Stimulated activated CD8-positive, alpha-beta memory T cell treated with anti-CD3 and anti-CD28 coated beads, Interleukin-7, amount 100 ng/mL, for 1 hour (primary cell): ENCODE measurements at regions not wholly inside any gene's neighbourhood (a gene's known extent, or its start where the extent isn't known, plus 50 kb on each side); places are given as distances from the start of the nearest gene placed in this dataset.
"Not testable (repeated sequence)": the region's sequence is repeated elsewhere in the genome, so short reads cannot be mapped to it uniquely, and the experiment has no call there.

Experiments used
- DNase-seq, 2 donors: peaks; one replicate each; pipeline ENCODE4 v3.0.0-alpha.2; 2020; ENCODE audit warnings: low read depth in 2 of 2

DNA sequence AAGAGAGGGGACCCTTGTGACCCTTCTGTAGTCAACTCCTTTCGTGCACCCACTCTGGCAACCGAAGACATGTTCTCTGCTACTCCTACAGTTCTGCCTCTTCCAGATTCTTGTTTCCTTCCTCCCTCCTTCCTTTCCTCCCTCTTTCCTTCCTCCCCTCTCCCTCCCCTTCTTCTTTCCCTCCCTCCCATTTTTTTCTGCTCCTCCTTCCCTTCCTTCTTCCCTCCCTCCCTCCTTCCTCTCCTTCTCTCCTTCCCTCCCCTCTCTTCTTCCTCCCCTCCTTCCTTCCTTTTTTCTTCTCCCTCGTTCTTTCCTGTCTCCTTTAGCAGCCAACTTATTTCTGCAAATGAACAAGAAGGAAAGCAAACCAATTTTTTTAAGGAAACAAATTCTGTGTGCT, 111.5 kb downstream of the NPTX2 start:
- DNase-seq, result no peak

DNA sequence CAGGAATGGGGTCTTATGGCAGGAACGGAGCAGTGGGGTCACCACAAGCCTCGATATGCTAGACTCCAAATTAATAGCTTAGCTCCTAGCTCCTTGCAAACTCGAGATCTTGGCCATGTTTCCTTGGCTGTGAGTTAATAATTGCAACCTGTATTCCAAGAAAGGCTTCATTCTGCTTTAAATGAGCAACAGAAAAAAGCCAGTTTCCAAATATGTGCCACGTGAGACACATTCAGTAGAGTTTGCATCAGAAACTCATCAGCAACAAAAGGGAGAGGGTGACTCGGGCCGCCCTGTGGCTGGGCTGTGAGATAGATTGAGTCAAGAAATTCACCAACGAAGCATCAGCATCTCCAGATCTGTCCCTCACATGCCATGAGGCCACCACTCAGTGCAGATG, 112.0 kb downstream of the NPTX2 start:
- DNase-seq, result no peak

DNA sequence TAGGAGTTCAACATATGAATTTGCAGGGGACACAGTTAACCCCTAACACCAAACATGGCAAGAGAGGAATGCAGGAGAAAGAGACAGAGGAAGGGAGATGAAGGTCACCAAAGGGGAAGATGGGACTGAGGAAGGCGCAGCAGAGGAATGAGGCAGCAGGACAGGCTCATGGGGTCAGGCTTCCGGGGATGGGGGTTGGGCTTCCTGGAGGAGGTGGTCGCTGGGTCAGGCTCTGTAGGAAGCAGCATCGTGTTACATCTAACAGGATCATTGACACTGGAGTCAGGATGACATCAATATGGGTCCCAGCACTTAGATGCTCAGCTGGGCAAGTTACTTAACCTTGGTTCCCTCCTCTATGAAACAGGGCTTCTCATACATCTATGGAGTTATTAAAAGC, 113.2 kb downstream of the NPTX2 start:
- DNase-seq, result no peak

DNA sequence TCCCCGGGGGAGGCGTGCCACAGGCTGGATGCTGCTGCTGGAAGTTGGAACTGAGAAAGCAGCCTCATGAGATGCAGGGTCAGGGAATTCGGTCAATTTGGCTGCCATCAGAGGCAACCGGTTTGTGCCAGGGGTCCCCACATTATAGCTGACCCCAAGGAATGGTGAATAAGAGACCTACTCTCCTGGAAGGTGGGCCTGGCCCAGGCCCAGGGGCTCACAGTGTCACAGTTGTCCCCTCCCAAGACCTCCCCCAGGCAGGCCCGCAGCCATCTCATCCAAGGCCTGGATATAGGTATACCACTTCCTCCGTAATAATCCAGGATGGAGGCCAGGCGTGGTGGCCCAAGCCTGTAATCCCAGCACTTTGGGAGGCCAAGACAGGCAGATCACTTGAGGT, 114.6 kb downstream of the NPTX2 start:
- no peak for DNase-seq

DNA sequence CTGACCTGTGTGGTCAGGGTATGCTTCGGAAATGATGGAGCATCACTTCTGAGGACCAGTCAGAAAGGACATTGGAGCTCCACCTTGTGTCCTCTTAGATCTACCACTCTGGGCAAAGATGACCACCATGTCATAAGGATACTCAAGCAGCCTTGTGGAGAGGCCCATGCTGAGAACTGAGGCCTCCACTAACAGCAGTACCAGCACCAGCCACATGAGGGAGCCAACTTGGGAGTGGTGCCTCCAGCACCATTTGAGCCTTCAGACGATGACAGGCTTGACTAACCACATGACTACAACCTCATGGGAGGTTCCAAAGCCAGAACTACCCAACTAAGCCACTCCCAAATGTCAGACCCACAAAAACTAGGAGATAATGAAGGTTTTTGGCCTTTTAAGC, 116.0 kb downstream of the NPTX2 start:
- DNase-seq, result no peak

DNA sequence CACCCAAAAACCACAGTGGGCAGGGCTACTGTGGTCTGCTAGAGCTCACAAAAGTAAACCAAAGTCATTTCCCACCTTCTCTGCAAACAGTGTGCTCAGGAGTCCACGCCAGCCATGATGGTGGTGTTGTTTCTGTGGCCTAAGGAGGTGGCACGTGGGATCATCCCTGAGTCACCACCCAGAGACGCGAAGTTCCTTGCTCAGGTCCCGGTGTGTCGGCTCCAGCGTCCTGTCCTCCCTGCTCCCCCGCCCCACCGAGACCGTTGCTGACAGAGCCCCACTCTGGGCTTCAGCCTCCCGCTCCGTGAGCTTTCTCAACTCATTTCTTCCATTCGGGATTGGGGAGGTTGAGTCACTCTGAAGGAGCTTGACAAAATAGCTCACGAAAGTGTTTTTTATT, 118.7 kb downstream of the NPTX2 start:
- no peak for DNase-seq

DNA sequence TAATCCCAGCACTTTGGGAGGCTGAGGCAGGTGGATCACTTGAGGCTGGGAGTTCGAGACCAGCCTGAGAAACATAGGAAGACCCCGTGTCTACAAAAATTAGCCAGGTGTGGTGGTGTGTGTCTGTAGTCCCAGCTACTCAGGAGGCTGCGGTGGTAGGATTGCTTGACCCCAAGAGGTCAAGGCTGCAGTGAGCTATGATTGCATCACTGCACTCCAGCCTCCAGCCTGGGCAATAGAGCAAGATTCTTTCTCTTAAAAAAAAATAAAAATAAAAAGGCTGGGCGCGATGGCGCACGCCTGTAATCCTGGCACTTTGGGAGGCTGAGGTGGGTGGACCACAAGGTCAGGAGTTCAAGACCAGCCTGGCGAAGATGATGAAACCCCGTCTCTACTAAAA, 119.4 kb downstream of the NPTX2 start:
- DNase-seq, result not testable (repeated sequence)

DNA sequence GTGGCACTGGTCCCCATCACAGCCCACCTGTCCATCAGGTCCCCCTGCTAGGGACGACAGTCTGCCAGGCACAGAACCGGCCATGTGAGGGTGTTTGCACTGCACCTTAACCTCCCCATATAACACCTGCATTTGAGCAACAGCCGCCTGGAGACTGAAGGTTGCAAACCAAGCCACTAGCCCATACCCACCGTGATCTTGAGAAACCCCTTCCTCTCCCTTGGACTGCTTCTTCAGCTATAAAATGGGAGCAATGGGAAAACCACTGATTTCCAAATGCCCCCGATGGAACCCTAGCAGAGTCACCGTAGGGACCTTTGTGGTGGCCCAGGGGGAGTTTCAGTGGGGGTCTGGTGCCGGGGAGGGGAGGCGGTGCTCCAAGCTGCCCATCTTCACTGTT, 120.1 kb downstream of the NPTX2 start:
- DNase-seq, result no peak

DNA sequence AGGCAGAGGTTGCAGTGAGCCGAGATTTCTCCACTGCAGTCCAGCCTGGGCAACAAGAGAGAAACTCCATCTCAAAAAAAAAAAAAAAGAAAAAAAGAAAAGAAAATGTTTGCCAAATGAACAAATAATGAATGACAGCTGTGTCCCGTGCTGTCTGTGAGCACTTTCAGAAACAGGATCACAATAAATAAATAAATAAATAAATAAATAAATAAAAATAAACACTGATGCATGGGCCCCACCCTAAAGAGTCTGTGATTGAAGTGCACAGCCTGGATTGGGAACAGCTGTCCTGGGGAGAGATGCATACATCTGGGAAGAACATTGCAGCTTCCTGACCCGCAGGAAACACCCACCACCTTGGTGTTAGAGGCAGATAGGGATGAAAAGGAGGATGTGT, 123.6 kb downstream of the NPTX2 start:
- DNase-seq, result no peak

DNA sequence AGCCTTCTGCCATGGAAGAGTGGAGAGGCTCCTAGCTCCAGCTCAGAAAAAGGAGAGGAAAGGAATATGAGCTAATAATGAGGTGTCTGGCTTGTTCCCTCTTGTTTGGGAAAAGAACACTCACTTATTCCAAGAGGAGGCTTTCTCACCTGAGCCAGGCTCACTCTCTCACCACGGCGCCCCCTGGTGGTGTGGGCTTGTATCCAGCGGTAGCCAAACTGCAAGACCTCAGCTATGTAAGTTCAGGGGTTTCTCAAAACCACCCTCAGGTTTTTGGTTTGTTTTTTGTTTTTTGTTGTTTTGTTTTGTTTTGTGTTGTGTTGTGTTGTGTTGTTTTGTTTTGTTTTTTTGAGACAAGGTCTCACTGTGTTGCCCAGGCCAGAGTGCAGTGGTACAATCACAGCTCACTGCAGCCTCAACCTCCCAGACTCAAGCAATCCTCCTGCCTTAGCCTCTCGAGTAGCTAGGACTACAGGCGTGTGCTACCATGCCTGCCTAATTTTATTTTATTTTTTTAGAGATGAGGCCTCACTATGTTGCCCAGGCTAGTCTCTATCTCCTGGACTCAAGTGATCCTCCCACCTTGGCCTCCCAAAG, 124.0 kb downstream of the TMEM130 start:
- peak; percentile 18 to 51 for DNase-seq

DNA sequence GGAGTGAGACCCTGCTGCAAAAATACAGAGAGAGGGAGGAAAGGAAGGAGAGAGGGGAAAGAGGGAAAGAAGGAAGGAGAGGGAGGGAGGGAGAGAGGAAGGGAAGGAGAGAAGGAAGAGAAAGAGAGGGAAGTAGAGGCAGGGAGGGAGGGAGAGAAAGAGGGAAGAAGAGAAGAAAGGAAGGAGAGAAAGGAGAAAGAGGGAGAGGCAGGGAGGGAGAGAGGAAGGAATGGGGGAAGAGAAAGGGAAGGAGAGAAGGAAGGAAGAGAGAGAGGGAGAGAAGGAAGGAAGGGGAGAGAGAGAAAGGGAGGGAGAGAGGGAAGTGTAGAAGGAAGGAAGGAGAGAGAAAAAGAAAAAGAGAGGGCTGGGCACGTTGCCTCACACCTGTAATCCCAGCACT, 121.7 kb downstream of the TMEM130 start:
- DNase-seq, result no peak

DNA sequence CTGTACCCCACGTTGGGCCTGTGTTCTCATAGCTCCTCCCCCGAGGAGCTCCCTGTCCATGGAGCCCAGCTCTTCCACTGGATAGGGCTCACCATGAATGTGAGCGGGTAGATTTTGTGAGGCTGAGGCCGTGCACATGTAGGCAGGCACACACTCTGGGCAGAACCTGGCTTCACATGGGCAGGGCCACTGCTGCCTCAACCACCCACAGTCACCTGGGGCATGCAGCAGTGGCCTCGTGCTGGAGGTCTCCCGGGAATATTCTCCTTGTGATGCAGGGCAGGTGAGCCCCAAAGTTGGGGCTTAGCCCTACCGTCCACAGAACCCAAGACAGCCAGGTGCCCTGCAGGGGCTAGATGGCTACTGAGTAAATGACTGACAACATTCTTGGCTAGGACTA, 116.6 kb downstream of the TMEM130 start:
- no peak for DNase-seq

DNA sequence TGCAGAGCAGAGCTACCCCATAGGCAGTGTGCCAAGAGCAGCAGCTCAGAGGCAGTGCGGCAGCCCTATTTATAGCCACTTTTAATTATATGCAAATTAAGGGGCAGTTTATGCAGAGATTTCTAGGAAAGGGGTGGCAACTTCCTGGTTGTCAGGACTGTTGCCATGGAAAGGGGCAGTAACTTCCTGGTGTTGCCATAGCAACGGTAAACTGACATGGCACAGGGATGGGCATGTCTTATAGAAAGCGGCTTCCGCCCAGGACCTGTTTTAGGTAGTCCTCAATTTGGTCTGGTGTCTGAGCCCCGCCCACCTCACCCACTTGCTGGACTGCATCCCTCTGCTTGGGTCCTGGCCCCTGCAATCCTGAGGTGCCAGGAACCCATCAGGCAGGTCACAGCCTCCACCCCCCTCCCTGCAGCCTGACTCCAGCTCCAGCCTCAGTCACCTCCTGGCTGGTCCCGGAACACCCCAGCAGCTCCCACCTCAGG, 115.8 kb downstream of the TMEM130 start:
- no peak for DNase-seq

DNA sequence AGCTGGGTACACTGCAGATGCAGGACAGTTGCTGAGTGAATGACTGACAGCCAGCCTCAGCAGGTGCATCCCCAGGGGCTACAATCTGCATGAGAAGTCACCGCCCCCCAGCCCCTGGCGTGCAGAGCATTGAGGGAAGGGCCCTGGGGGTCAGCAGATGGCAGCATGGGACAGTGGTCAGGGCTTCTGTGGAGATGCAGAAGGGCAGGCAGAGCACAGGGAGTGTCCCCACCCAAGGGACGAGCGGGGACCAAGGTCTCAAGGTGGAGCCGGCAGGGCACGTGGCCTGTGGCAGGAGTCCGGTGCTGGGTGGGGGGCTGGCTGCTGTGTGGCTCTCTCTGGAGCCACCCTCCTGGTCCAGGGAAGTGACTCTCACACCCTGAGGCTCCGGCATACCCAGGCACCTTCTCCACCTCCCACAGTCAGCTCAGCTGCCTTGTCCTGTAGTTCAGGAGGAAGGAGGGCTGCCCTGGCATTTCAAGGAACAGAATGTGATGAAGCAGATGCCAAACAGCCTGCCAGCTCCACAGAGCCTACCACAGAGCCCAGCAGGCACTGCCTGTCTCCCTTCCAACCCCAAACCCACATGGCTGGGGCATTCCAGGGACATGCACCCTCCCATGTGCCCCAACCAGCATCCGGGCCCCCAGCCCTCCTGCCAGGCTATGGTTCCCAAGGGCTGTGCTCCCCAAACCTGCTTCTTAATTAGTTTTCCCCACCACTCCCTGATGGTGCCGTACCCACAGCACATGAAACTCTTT, 114.5 kb downstream of the TMEM130 start:
- DNase-seq, result no peak

DNA sequence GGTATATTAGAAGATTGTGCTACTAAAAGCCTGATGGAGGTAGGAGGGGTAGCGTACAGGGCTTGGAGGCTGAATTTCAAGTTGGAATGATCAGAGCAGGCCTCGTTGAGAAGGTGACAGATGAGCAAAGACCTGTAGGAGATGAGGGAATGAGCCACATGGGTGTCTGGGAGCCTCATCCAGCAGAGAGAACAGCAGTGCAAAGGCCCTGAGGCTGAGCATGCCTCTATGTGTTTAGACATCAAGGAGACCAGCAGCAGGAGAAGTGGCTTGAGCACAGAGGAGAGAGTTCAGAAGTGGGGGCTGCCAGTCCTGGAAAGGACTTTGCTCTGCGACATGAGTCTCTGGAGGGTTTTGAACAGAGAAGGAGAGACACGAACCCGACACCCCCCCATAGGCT, 111.7 kb downstream of the TMEM130 start:
- DNase-seq, result no peak

DNA sequence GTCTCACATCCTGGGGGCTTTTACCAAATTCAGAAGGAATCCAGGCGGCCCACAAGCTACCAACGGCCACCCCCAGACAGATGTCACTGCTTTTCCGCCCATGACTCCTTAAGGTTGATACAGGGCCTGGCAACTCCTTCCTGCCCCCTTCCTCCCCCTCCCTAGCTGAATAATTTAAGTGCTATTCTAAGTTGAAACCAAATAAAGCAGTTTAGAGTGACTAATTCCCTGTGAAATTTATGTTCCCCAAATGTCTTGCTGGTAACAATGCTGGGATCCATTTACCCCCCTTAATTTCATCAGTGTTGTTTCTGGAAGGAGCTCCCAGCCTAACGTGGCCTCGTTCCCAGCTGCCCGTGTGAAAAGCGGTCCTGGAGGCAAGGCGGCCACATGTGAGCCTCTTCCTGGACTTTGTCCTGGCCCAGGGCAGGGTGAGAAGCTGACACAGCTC, 109.6 kb downstream of the TMEM130 start:
- no peak for DNase-seq

DNA sequence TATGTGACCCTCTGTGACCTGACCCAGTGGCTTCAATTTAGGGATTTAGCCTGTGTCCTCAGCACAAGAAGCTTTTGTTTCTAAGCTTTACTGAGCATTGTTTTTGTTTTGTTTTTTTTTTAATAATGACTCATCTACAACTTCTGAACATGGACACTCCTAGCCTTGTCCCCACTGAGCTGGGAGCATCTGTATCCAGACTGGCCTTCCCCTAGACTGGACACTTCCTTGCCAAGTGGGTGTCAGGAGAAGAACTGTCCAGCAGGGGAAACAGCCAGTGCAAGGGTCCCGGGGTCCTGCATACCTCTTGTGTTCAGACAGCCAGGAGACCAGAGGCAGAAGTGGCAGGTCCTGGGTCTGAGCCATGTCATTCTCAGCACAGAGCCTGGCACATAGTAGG, 108.6 kb downstream of the TMEM130 start:
- DNase-seq, result no peak

DNA sequence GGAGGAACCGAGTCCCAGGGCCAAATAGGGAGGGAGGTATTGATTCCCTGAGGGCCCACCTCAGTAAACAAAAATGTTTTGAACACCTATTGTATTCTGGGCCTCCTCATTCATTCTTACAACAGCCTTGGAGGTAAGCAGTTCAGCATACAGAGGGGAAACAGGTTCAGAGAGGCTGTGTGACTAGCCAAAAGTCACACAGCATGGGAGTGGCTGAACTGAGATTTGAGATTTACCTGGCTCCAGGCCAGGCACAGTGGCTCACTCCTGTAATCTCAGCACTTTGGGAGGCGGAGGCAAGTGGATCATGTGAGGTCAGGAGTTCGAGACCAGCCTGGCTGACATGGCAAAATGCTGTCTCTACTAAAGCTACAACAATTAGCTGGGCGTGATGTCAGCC, 107.2 kb downstream of the TMEM130 start:
- no peak for DNase-seq

DNA sequence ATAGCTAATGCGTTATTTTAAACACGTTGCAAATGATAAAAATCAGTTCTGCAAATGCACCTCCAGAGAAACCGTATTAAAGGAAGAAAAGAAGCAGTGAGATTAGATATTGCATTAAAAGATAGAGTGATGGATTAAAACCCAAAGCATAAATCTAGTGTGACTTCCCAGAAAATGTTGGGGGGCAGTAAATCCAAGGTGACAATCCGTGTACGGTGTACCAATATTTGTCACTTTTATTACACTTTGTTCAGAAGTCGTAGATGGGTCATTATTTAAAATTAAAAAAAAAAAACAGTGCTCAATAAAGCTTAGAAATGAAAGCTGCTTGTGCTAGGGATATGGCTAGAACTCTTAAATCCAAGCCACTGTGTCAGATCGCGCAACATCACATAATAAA, 106.4 kb downstream of the TMEM130 start:
- DNase-seq, result no peak

DNA sequence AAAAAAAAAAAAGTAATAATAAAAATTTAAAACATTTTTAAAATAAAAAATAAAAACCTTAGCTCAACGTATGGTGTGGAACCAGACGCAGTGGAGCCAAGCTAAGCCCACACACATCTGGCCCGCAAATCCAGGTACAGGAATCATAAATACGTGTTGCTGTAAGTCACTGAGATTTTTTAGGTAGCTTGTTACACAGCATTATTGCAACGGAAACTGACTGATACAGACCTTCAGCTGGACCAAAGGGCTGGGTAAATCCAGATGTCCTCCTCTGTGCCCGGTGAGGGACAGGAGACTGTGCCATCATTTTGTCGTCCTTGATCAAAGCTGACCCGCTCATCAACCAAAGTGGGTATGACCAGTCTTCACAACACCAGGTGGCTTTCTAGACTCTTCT, 104.9 kb downstream of the TMEM130 start:
- DNase-seq, result no peak

DNA sequence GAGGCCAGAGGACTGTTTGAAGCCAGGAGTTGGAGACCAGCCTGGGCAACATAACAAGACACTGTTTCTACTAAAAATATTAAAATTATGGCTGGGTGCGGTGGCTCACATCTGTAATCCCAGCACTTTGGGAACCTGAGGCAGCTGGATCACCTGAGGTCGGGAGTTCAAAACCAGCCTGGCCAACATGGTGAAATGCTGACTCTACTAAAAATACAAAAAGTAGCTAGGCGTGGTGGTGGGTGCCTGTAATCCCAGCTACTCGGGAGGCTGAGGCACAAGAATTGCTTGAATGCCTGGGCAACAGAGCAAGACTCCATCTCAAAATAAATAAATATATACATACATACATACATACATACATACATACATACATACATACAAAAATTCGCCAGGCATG, 99.7 kb downstream of the TMEM130 start:
- DNase-seq, result not testable (repeated sequence)

DNA sequence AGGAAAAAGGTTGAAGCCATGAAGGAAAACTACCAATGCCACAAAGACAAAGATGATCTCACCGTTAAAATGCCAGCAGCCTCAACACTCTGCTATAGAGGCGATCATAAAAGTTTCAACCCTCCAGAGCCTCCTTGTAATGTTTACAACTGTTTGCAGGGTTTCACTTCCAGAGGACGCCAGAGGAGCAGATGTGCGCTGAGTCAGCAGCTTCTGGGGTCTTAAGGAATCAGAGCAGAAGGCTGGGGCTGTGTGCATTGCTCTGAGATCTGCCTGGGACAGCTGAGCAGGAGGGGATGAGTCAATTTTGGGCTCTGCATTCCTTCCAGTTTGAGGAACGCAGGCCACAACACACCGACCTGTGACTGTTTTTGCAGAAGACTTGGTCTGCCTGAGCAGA, 98.3 kb downstream of the TMEM130 start:
- no peak for DNase-seq

DNA sequence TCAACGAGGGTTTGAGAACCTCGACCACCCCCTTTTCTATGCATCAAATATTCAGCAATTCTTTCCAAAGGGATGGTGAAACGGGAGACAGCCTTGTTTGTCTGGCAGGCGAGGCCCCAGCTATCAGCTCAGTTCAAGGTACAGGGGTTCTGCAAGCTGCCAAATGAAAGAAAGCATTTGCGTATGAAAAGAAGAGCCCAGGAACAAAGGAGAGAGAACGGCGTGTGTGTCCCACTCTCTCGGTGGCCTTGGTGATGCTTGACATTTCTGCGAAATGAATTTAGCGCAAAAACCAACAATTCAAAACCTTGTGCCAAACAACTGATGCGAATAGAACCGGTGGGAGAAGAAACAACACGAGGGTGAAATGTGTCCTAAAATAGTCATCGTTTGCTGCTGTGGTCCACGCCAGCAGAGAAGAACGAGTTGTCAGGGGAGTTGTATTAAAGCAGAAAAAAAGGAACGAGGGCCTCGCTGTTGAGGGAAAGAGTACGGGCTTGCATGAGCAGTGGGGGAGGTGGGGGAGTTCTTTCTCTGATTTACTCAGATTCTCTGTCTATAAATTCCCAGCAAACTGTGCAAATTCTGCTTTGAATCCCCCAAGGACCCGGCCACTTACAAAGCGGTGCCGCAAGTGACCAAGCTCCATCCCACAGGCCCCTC, 97.7 kb downstream of the TMEM130 start:
- DNase-seq, result no peak
